Neural progenitor cell (in vitro differentiated cells): ENCODE measurements at regions not wholly inside any gene's neighbourhood (a gene's known extent, or its start where the extent isn't known, plus 50 kb on each side); places are given as distances from the start of the nearest gene placed in this dataset.
A peak's percentile ranks its signal among the peaks of the same experiment; 100 is the strongest.

Experiments
- DNase-seq: peaks from one replicate; pipeline ENCODE4 v3.0.0-alpha.2; 2016; ENCODE audit warnings: low spot score
- H2AFZ ChIP-seq: fragments of 200-600 bp; sonication (generic); replicated peaks from 2 replicates; pipeline ENCODE4 v1.6.1; 2016; ENCODE audit warnings: antibody characterized with exemption
- H3F3A ChIP-seq: fragments of 200-600 bp; sonication (generic); 2 replicates; pipeline ENCODE4 v1.6.1; 2016; ENCODE audit warnings: antibody characterized with exemption, low read depth
- H3K27ac ChIP-seq: fragments of 200-600 bp; sonication (generic); 2 replicates; pipeline ENCODE4 v1.5.1; 2016; ENCODE audit warnings: mild to moderate bottlenecking
- H3K27me3 ChIP-seq: fragments of 200-600 bp; sonication (generic); 2 replicates; pipeline ENCODE4 v1.6.1; 2016; ENCODE audit warnings: mild to moderate bottlenecking, moderate library complexity
- H3K36me3 ChIP-seq: fragments of 200-600 bp; sonication (generic); 2 replicates; pipeline ENCODE4 v1.5.1; 2016
- H3K4me1 ChIP-seq: fragments of 200-600 bp; sonication (generic); 2 replicates; pipeline ENCODE4 v1.6.1; 2016; ENCODE audit warnings: mixed run types
- H3K4me2 ChIP-seq: fragments of 200-600 bp; sonication (generic); 2 replicates; pipeline ENCODE4 v1.6.1; 2016
- H3K4me3 ChIP-seq: fragments of 200-600 bp; sonication (generic); 2 replicates; pipeline ENCODE4 v1.5.1; 2016
- H3K79me2 ChIP-seq: fragments of 200-600 bp; sonication (generic); 2 replicates; pipeline ENCODE4 v1.6.1; 2016; ENCODE audit warnings: low read depth
- H3K9ac ChIP-seq: fragments of 200-600 bp; sonication (generic); 2 replicates; pipeline ENCODE4 v1.6.1; 2016
- H3K9me3 ChIP-seq: fragments of 200-600 bp; sonication (generic); 2 replicates; pipeline ENCODE4 v1.5.1; 2016; ENCODE audit warnings: low read depth
- H4K20me1 ChIP-seq: fragments of 200-600 bp; sonication (generic); 2 replicates; pipeline ENCODE4 v1.6.1; 2016; ENCODE audit warnings: low read depth
- H3K27ac Mint-ChIP-seq: 3 replicates; pipeline ENCODE4 v1.8.0; 2021; ENCODE audit warnings: mixed read lengths
- H3K27me3 Mint-ChIP-seq: 2 replicates; pipeline ENCODE4 v1.8.0; 2022; ENCODE audit warnings: low read depth, mild to moderate bottlenecking, inconsistent platforms, moderate library complexity, mixed read lengths; ENCODE audit not compliant: insufficient read depth
- H3K36me3 Mint-ChIP-seq: 3 replicates; pipeline ENCODE4 v1.8.0; 2021; ENCODE audit warnings: mixed read lengths
- H3K4me1 Mint-ChIP-seq: 3 replicates; pipeline ENCODE4 v1.8.0; 2021; ENCODE audit warnings: mixed read lengths
- H3K4me3 Mint-ChIP-seq: 3 replicates; pipeline ENCODE4 v1.8.0; 2021; ENCODE audit warnings: mild to moderate bottlenecking, moderate library complexity, mixed read lengths
- H3K9me3 Mint-ChIP-seq: 3 replicates; pipeline ENCODE4 v1.8.0; 2020; ENCODE audit warnings: mixed read lengths
- EZH2 ChIP-seq: fragments of 200-600 bp; sonication (generic); IDR thresholded peaks from 2 replicates; pipeline ENCODE4 v1.6.1; 2017; ENCODE audit warnings: antibody characterized with exemption, mild to moderate bottlenecking, moderate library complexity
- EZH2phosphoT487 ChIP-seq: fragments of 200-600 bp; sonication (generic); IDR thresholded peaks from 2 replicates; pipeline ENCODE4 v1.6.1; 2017; ENCODE audit warnings: antibody characterized with exemption
- TF ChIP-seq, protein P1 (sequence below): fragments of 200-600 bp; sonication (generic); IDR thresholded peaks from 2 replicates; pipeline ENCODE4 v1.5.1; 2017; ENCODE audit warnings: antibody characterized with exemption, mild to moderate bottlenecking

- Histone ChIP-seq H3F3A (no peaks in the 10 kb centered on the region), H3K27ac (no peak overlapping the region), H3K27me3 (no peaks in the 10 kb centered on the region), H3K9ac (no peak overlapping the region), H3K4me3 (no peak overlapping the region), H3K79me2 (no peaks in the 10 kb centered on the region), H2AFZ (no peak overlapping the region), H3K4me2 (no peak overlapping the region), H4K20me1 (no peaks in the 10 kb centered on the region), H3K4me1 (peaks cover 14% of the 10 kb centered on the region), H3K36me3 (no peaks in the 10 kb centered on the region), H3K9me3 (no peaks in the 10 kb centered on the region)
- Mint-ChIP-seq H3K27me3 (peaks cover 20% of the 10 kb centered on the region), H3K9me3 (peaks cover 4% of the 10 kb centered on the region), H3K4me1 (peaks cover 30% of the 10 kb centered on the region), H3K27ac (no peak overlapping the region), H3K36me3 (no peaks in the 10 kb centered on the region), H3K4me3 (no peak overlapping the region)
- TF ChIP-seq EZH2phosphoT487: no peak
- TF ChIP-seq EZH2: no peak
- TF ChIP-seq, protein P1, sequence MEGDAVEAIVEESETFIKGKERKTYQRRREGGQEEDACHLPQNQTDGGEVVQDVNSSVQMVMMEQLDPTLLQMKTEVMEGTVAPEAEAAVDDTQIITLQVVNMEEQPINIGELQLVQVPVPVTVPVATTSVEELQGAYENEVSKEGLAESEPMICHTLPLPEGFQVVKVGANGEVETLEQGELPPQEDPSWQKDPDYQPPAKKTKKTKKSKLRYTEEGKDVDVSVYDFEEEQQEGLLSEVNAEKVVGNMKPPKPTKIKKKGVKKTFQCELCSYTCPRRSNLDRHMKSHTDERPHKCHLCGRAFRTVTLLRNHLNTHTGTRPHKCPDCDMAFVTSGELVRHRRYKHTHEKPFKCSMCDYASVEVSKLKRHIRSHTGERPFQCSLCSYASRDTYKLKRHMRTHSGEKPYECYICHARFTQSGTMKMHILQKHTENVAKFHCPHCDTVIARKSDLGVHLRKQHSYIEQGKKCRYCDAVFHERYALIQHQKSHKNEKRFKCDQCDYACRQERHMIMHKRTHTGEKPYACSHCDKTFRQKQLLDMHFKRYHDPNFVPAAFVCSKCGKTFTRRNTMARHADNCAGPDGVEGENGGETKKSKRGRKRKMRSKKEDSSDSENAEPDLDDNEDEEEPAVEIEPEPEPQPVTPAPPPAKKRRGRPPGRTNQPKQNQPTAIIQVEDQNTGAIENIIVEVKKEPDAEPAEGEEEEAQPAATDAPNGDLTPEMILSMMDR: no peak
- DNase-seq: no peak
Measured at GRCh38 chr22:49523374-49524008, 304.2 kb downstream of the BRD1 start.

- Histone ChIP-seq H3K36me3 (no peaks in the 10 kb centered on the region), H3K4me1 (peaks cover 16% of the 10 kb centered on the region), H2AFZ (no peak overlapping the region), H3K27me3 (no peaks in the 10 kb centered on the region), H3K9me3 (no peaks in the 10 kb centered on the region), H3K79me2 (no peaks in the 10 kb centered on the region), H3K4me2 (no peak overlapping the region), H3K4me3 (no peak overlapping the region), H4K20me1 (no peaks in the 10 kb centered on the region), H3F3A (no peaks in the 10 kb centered on the region), H3K27ac (no peak overlapping the region), H3K9ac (no peak overlapping the region)
- Mint-ChIP-seq H3K9me3 (peaks cover 2% of the 10 kb centered on the region), H3K4me1 (peaks cover 33% of the 10 kb centered on the region), H3K27me3 (peaks cover 20% of the 10 kb centered on the region), H3K36me3 (no peaks in the 10 kb centered on the region), H3K27ac (peak overlapping the region; percentile 49), H3K4me3 (peak overlapping the region; percentile 12)
- no peak for TF ChIP-seq EZH2
- TF ChIP-seq EZH2phosphoT487: no peak
- TF ChIP-seq, protein P1: no peak
- no peak for DNase-seq
Measured at GRCh38 chr22:49522582-49523373, 304.9 kb downstream of the BRD1 start.

GRCh38 chr22:49521787-49522224, 305.9 kb downstream of the BRD1 start:
- Histone ChIP-seq H2AFZ (no peak overlapping the region), H3K4me3 (no peak overlapping the region), H4K20me1 (no peaks in the 10 kb centered on the region), H3K4me2 (no peak overlapping the region), H3K27ac (no peak overlapping the region), H3K9ac (no peak overlapping the region), H3K36me3 (no peaks in the 10 kb centered on the region), H3K9me3 (no peaks in the 10 kb centered on the region), H3K79me2 (no peaks in the 10 kb centered on the region), H3K27me3 (no peaks in the 10 kb centered on the region), H3K4me1 (peaks cover 16% of the 10 kb centered on the region), H3F3A (no peaks in the 10 kb centered on the region)
- Mint-ChIP-seq H3K27me3 (peaks cover 12% of the 10 kb centered on the region), H3K27ac (no peak overlapping the region), H3K4me3 (no peak overlapping the region), H3K9me3 (peaks cover 2% of the 10 kb centered on the region), H3K36me3 (no peaks in the 10 kb centered on the region), H3K4me1 (peaks cover 40% of the 10 kb centered on the region)
- TF ChIP-seq, protein P1: no peak
- no peak for TF ChIP-seq EZH2
- no peak for TF ChIP-seq EZH2phosphoT487
- DNase-seq: no peak
